Stomach (tissue), 8 donors: ENCODE measurements at regions not wholly inside any gene's neighbourhood (a gene's known extent, or its start where the extent isn't known, plus 50 kb on each side); places are given as distances from the start of the nearest gene placed in this dataset.

Experiments used
- DNase-seq, 2 donors: peaks; one replicate each; pipeline versions ENCODE4 v3.0.0 to v3.0.0-alpha.2; 2013 to 2019
- H3K27ac ChIP-seq, 5 donors: fragments of 200-600 bp in 4 of 5; sonication (generic) in 4 of 5; one replicate each; pipeline ENCODE4 v1.5.1; 2013 to 2019; ENCODE audit warnings: mild to moderate bottlenecking in 1 of 5, moderate library complexity in 1 of 5
- H3K27me3 ChIP-seq, 3 donors: fragments of 200-600 bp; sonication (generic); one replicate each; pipeline ENCODE4 v1.5.1; 2017 to 2019; ENCODE audit warnings: mixed run types in 1 of 3
- H3K36me3 ChIP-seq, 4 donors: fragments of 200-600 bp; sonication (generic); 1 replicate in 3 of 4; 2 replicates in 1 of 4; pipeline ENCODE4 v1.5.1; 2016 to 2019
- H3K4me1 ChIP-seq, 4 donors: fragments of 200-600 bp; sonication (generic); one replicate each; pipeline ENCODE4 v1.5.1; 2016 to 2019
- H3K4me3 ChIP-seq, 4 donors: fragments of 200-600 bp; sonication (generic) in 3 of 4; one replicate each; pipeline ENCODE4 v1.5.1; 2016 to 2019; ENCODE audit warnings: mild to moderate bottlenecking in 1 of 4
- H3K9me3 ChIP-seq, 4 donors: fragments of 200-600 bp; sonication (generic); one replicate each; pipeline ENCODE4 v1.5.1; 2016 to 2019
- CTCF ChIP-seq, 7 experiments: fragments of 450-650 bp in 4 of 7; fragments of 200-600 bp in 3 of 7; sonication (generic) in 3 of 7; IDR thresholded peaks; one replicate each; pipeline ENCODE4 v1.5.1; 2016 to 2019; ENCODE audit warnings: antibody characterized with exemption in 7 of 7, control low read depth in 2 of 7, mild to moderate bottlenecking in 1 of 7
- EP300 ChIP-seq: sonication (generic); formaldehyde crosslinking; IDR thresholded peaks from one replicate; pipeline ENCODE4 v1.6.1; 2017; ENCODE audit warnings: antibody characterized with exemption
- POLR2A ChIP-seq, 4 donors: fragments of 450-650 bp; IDR thresholded peaks; one replicate each; pipeline ENCODE4 v1.6.1; 2016; ENCODE audit warnings: antibody characterized with exemption in 4 of 4, control low read depth in 2 of 4, mild to moderate bottlenecking in 1 of 4, moderate library complexity in 1 of 4
- POLR2AphosphoS5 ChIP-seq, 3 donors: sonication (generic); formaldehyde crosslinking; IDR thresholded peaks; one replicate each; pipeline ENCODE4 v1.6.1; 2016; ENCODE audit warnings: antibody characterized with exemption in 3 of 3
- WGBS, 5 donors: extraction: QIAGEN DNeasy Blood & Tissue Kit in 3 of 5; methylation state at CpG; one replicate each; pipeline versions ENCODE4 v1.1.5 to v1.1.7; 2013 to 2018; 5-methylcytosine and 5-hydroxymethylcytosine counted together
- intact Hi-C: fragments of 100-400 bp; cut with DNase I; formaldehyde crosslinking; loops from one replicate; pipeline ENCODE4 v1.15.1; 2023; ENCODE audit warnings: low total_unique reads
- donor health status: healthy with polysubstance abuse.
- donor health status: Bipolar disorder and iron deficiency.
- donor health status: healthy.

- no peak overlapping the region for H3K4me3 ChIP-seq
- no peak for TF ChIP-seq EP300
- no peak for TF ChIP-seq POLR2AphosphoS5 (IDR thresholded peaks at IDR 0.05)
- TF ChIP-seq POLR2A (IDR thresholded peaks at IDR 0.05): no peak
- no peak for TF ChIP-seq CTCF (IDR thresholded peaks at IDR 0.05)
- H3K9me3 ChIP-seq: peaks cover 0 to 5% (median 0%) of the 10 kb centered on the region in 4 donors
- H3K36me3 ChIP-seq: no peaks in the 10 kb centered on the region
- H3K4me1 ChIP-seq: no peaks in the 10 kb centered on the region
- no peaks in the 10 kb centered on the region for H3K27me3 ChIP-seq
- 57 to 83% (median 74%) methylated on average over 6 of the region's 6 CpGs for WGBS, 5 donors
- DNase-seq: no peak
- no peak overlapping the region for H3K27ac ChIP-seq
- intact Hi-C loops: no loop called here
Observed at GRCh38 chr1:209370241-209370995, 213.1 kb upstream of the CAMK1G start.

GRCh38 chr1:209375097-209375496, 208.4 kb upstream of the CAMK1G start:
- Histone ChIP-seq H3K27ac (no peak overlapping the region), H3K36me3 (no peaks in the 10 kb centered on the region), H3K4me3 (no peak overlapping the region), H3K4me1 (no peaks in the 10 kb centered on the region), H3K27me3 (peaks cover 0 to 6% (median 0%) of the 10 kb centered on the region in 3 donors), H3K9me3 (no peaks in the 10 kb centered on the region)
- no peak for DNase-seq
- intact Hi-C loops: no loop called here
- TF ChIP-seq EP300: no peak
- TF ChIP-seq POLR2A (IDR thresholded peaks at IDR 0.05): no peak
- TF ChIP-seq CTCF (IDR thresholded peaks at IDR 0.05): no peak
- no peak for TF ChIP-seq POLR2AphosphoS5 (IDR thresholded peaks at IDR 0.05)
- WGBS, 5 donors: 68 to 83% (median 77%) methylated on average over 5 of the region's 5 CpGs

GRCh38 chr1:209375671-209376365, 207.7 kb upstream of the CAMK1G start:
- no peaks in the 10 kb centered on the region for H3K36me3 ChIP-seq
- H3K9me3 ChIP-seq: no peaks in the 10 kb centered on the region
- no peak for TF ChIP-seq CTCF (IDR thresholded peaks at IDR 0.05)
- no peak for TF ChIP-seq POLR2A (IDR thresholded peaks at IDR 0.05)
- no peak for TF ChIP-seq EP300
- TF ChIP-seq POLR2AphosphoS5 (IDR thresholded peaks at IDR 0.05): no peak
- 50 to 62% (median 56%) methylated on average over 2 of the region's 2 CpGs for WGBS, 5 donors
- peaks cover 0 to 6% (median 0%) of the 10 kb centered on the region in 3 donors for H3K27me3 ChIP-seq
- intact Hi-C loops: no loop called here
- no peak overlapping the region for H3K4me3 ChIP-seq
- no peak overlapping the region for H3K27ac ChIP-seq
- DNase-seq: no peak
- no peaks in the 10 kb centered on the region for H3K4me1 ChIP-seq

DNA sequence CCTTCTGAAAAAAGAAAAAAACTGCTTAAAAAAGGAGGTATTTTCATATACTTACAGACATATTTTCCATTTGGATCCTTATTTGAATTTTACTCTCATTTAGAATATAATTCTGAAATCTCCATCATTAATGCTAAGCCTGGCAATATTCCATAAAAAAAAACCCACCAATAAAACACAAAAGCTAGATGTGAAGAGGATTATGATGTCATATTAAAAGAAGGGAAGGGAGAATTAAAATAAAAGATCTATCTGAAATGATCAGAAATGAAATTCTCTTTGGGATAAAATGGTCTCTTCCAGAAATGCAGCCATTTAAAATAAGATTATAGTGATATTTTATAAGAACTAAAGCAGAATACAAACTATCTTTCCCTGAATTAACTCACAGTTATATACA, 206.7 kb upstream of the CAMK1G start:
- H3K9me3 ChIP-seq: no peaks in the 10 kb centered on the region
- H3K27me3 ChIP-seq: peaks cover 0 to 6% (median 0%) of the 10 kb centered on the region in 3 donors
- DNase-seq: no peak
- H3K27ac ChIP-seq: no peak overlapping the region
- no peaks in the 10 kb centered on the region for H3K36me3 ChIP-seq
- TF ChIP-seq POLR2A (IDR thresholded peaks at IDR 0.05) (no peak), CTCF (IDR thresholded peaks at IDR 0.05) (no peak), POLR2AphosphoS5 (IDR thresholded peaks at IDR 0.05) (no peak)
- intact Hi-C loops: no loop called here
- no peak overlapping the region for H3K4me3 ChIP-seq
- no peaks in the 10 kb centered on the region for H3K4me1 ChIP-seq
